PC-3 (cell line): ENCODE measurements at regions not wholly inside any gene's neighbourhood (a gene's known extent, or its start where the extent isn't known, plus 50 kb on each side); places are given as distances from the start of the nearest gene placed in this dataset.

Source experiments
- EZH2 ChIP-seq: fragments of 300-600 bp; sonication (generic); IDR thresholded peaks from one replicate; pipeline ENCODE4 v1.6.1; 2017; ENCODE audit warnings: antibody characterized with exemption, mild to moderate bottlenecking, low read length; ENCODE audit not compliant: unreplicated experiment
- EZH2phosphoT487 ChIP-seq: fragments of 300-600 bp; sonication (generic); IDR thresholded peaks from 2 replicates; pipeline ENCODE4 v1.6.1; 2018; ENCODE audit warnings: mild to moderate bottlenecking, antibody characterized with exemption, low read length, borderline replicate concordance
- TF ChIP-seq, protein P1 (sequence below): fragments of 300-600 bp; sonication (generic); conservative IDR thresholded peaks from 2 replicates; pipeline ENCODE4 v1.5.1; 2017; ENCODE audit warnings: antibody characterized with exemption, low read depth, mild to moderate bottlenecking, low read length

DNA sequence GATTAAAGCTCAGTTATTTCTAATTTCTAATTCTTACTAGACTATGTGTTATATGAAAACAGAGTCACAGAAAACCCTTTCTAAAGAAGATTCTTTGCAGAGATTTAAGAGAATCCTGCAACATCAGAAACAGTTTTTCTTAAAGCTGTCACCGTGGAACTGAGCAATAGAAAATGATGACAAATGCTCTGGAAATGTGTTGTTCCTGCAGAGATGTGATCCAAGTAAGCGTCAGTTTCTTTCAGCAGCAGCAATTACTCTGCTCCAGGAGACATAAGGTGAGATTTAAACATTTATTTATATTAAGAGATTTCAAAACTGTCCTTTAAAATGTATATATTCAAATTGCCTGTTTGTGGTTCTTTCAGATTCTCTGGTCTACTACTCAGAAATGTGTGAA is 350.5 kb upstream of the NETO1 start:
- TF ChIP-seq, protein P1, sequence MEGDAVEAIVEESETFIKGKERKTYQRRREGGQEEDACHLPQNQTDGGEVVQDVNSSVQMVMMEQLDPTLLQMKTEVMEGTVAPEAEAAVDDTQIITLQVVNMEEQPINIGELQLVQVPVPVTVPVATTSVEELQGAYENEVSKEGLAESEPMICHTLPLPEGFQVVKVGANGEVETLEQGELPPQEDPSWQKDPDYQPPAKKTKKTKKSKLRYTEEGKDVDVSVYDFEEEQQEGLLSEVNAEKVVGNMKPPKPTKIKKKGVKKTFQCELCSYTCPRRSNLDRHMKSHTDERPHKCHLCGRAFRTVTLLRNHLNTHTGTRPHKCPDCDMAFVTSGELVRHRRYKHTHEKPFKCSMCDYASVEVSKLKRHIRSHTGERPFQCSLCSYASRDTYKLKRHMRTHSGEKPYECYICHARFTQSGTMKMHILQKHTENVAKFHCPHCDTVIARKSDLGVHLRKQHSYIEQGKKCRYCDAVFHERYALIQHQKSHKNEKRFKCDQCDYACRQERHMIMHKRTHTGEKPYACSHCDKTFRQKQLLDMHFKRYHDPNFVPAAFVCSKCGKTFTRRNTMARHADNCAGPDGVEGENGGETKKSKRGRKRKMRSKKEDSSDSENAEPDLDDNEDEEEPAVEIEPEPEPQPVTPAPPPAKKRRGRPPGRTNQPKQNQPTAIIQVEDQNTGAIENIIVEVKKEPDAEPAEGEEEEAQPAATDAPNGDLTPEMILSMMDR = no peak
- TF ChIP-seq EZH2 (no peak), EZH2phosphoT487 (no peak)
